Transverse colon (tissue), 4 donors: ENCODE measurements at regions not wholly inside any gene's neighbourhood (a gene's known extent, or its start where the extent isn't known, plus 50 kb on each side); places are given as distances from the start of the nearest gene placed in this dataset.

Experiments
- DNase-seq: peaks from one replicate; pipeline ENCODE4 v3.0.0-alpha.2; 2019
- H3K27ac ChIP-seq, 4 donors: fragments of 200-600 bp; sonication (generic); 2 replicates each; pipeline ENCODE4 v1.5.1; 2016 to 2018; ENCODE audit warnings: inconsistent platforms in 4 of 4
- H3K27me3 ChIP-seq: fragments of 200-600 bp; sonication (generic); 2 replicates; pipeline ENCODE4 v1.5.1; 2017; ENCODE audit warnings: inconsistent platforms
- H3K36me3 ChIP-seq, 4 donors: fragments of 200-600 bp; sonication (generic); 2 replicates each; pipeline ENCODE4 v1.5.1; 2017 to 2019; ENCODE audit warnings: inconsistent platforms in 4 of 4
- H3K4me1 ChIP-seq, 4 donors: fragments of 200-600 bp; sonication (generic); 2 replicates each; pipeline ENCODE4 v1.5.1; 2017 to 2020; ENCODE audit warnings: inconsistent platforms in 4 of 4
- H3K4me3 ChIP-seq, 4 donors: fragments of 200-600 bp; sonication (generic); 1 replicate in 1 of 4; 2 replicates in 3 of 4; pipeline versions ENCODE4 v1.5.1 to v1.6.1; 2017 to 2019; ENCODE audit warnings: inconsistent platforms in 4 of 4
- H3K9me3 ChIP-seq, 2 donors: fragments of 200-600 bp; sonication (generic); 2 replicates each; pipeline ENCODE4 v1.5.1; 2017 to 2019; ENCODE audit warnings: inconsistent platforms in 2 of 2
- CTCF ChIP-seq, 5 experiments: fragments of 200-600 bp in 3 of 5; fragments of 450-650 bp in 2 of 5; sonication (generic) in 3 of 5; IDR thresholded peaks; 1 replicate in 2 of 5; 2 replicates in 3 of 5; pipeline ENCODE4 v1.5.1; 2016 to 2017; ENCODE audit warnings: antibody characterized with exemption in 5 of 5, inconsistent platforms in 3 of 5, mild to moderate bottlenecking in 2 of 5, moderate library complexity in 1 of 5
- EP300 ChIP-seq: sonication (generic); formaldehyde crosslinking; IDR thresholded peaks from one replicate; pipeline ENCODE4 v1.6.1; 2017; ENCODE audit warnings: antibody characterized with exemption, low read depth
- POLR2A ChIP-seq: fragments of 450-650 bp; IDR thresholded peaks from one replicate; pipeline ENCODE4 v1.6.1; 2016; ENCODE audit warnings: antibody characterized with exemption, mild to moderate bottlenecking, moderate library complexity
- POLR2AphosphoS5 ChIP-seq, 3 donors: sonication (generic); formaldehyde crosslinking; IDR thresholded peaks; one replicate each; pipeline ENCODE4 v1.6.1; 2016; ENCODE audit warnings: antibody characterized with exemption in 3 of 3
- WGBS, 2 donors: methylation state at CpG; one replicate each; pipeline ENCODE4 v1.1.5; 2018; ENCODE audit warnings: low coverage in 1 of 2; 5-methylcytosine and 5-hydroxymethylcytosine counted together
- in situ Hi-C, 4 donors: fragments of 200-750 bp; cut with MboI; loops; one replicate each; pipeline versions ENCODE4 v1.15.0 to v1.15.1; 2017; ENCODE audit warnings: low sequenced_read_pairs in 3 of 4, low pct_ligation_motif_present in 1 of 4, low pct_unique_long_range_greater_than_20kb in 1 of 4
- intact Hi-C: fragments of 100-400 bp; cut with DNase I; formaldehyde crosslinking; loops from one replicate; pipeline ENCODE4 v1.15.1; 2023; ENCODE audit warnings: low total_unique reads

- Histone ChIP-seq H3K4me3 (no peak overlapping the region), H3K9me3 (no peaks in the 10 kb centered on the region), H3K4me1 (no peaks in the 10 kb centered on the region), H3K36me3 (no peaks in the 10 kb centered on the region), H3K27me3 (no peaks in the 10 kb centered on the region), H3K27ac (no peak overlapping the region)
- intact Hi-C loops (no loop called here), in situ Hi-C loops (no loop called here)
- WGBS, 2 donors, result 63% methylated on average over 2 of the region's 2 CpGs; no CpG with 5 or more reads in 1 of the 2 donors
- DNase-seq, result no peak
- TF ChIP-seq POLR2AphosphoS5 (IDR thresholded peaks at IDR 0.05) (no peak), CTCF (IDR thresholded peaks at IDR 0.05) (no peak), POLR2A (no peak), EP300 (no peak)
Observed at GRCh38 chrX:81564851-81565250, 362.9 kb downstream of the SH3BGRL start.

GRCh38 chrX:81577028-81577427, 375.1 kb downstream of the SH3BGRL start:
- Histone ChIP-seq H3K9me3 (no peaks in the 10 kb centered on the region), H3K4me1 (no peaks in the 10 kb centered on the region), H3K27me3 (no peaks in the 10 kb centered on the region), H3K27ac (no peak overlapping the region), H3K36me3 (no peaks in the 10 kb centered on the region), H3K4me3 (no peak overlapping the region)
- in situ Hi-C loops, result no loop called here
- no peak for TF ChIP-seq EP300
- no peak for TF ChIP-seq POLR2AphosphoS5 (IDR thresholded peaks at IDR 0.05)
- no peak for TF ChIP-seq POLR2A
- no peak for TF ChIP-seq CTCF (IDR thresholded peaks at IDR 0.05)
- DNase-seq, result no peak
- intact Hi-C loops, result no loop called here
- WGBS, 2 donors, result 75% methylated on average over 1 of the region's 1 CpG; no CpG with 5 or more reads in 1 of the 2 donors

GRCh38 chrX:81586096-81586495, 384.2 kb downstream of the SH3BGRL start:
- intact Hi-C loops, result no loop called here
- no peak overlapping the region for H3K27ac ChIP-seq
- H3K36me3 ChIP-seq, result no peaks in the 10 kb centered on the region
- H3K9me3 ChIP-seq, result no peaks in the 10 kb centered on the region
- in situ Hi-C loops, result no loop called here
- H3K27me3 ChIP-seq, result no peaks in the 10 kb centered on the region
- DNase-seq, result no peak
- TF ChIP-seq CTCF (IDR thresholded peaks at IDR 0.05) (no peak), EP300 (no peak), POLR2A (no peak)
- no peaks in the 10 kb centered on the region for H3K4me1 ChIP-seq
- H3K4me3 ChIP-seq, result no peak overlapping the region
- WGBS, 2 donors, result 24% methylated on average over 1 of the region's 1 CpG; no CpG with 5 or more reads in 1 of the 2 donors

- H3K9me3 ChIP-seq, result no peaks in the 10 kb centered on the region
- TF ChIP-seq CTCF (IDR thresholded peaks at IDR 0.05) (no peak), POLR2AphosphoS5 (IDR thresholded peaks at IDR 0.05) (no peak), POLR2A (no peak), EP300 (no peak)
- H3K27ac ChIP-seq, result no peak overlapping the region
- no peak overlapping the region for H3K4me3 ChIP-seq
- H3K36me3 ChIP-seq, result no peaks in the 10 kb centered on the region
- intact Hi-C loops, result no loop called here
- in situ Hi-C loops, result no loop called here
- no peaks in the 10 kb centered on the region for H3K27me3 ChIP-seq
- WGBS, 2 donors, result 40% methylated on average over 2 of the region's 2 CpGs
- no peaks in the 10 kb centered on the region for H3K4me1 ChIP-seq
- DNase-seq, result no peak
Observed at GRCh38 chrX:81615979-81616378, 414.1 kb downstream of the SH3BGRL start.
